Islet precursor cell (in vitro differentiated cells): ENCODE measurements at regions not wholly inside any gene's neighbourhood (a gene's known extent, or its start where the extent isn't known, plus 50 kb on each side); places are given as distances from the start of the nearest gene placed in this dataset.
"Not testable (repeated sequence)": the region's sequence is repeated elsewhere in the genome, so short reads cannot be mapped to it uniquely, and the experiment has no call there.

Experiments used
- DNase-seq: peaks from one replicate; pipeline ENCODE4 v3.0.0-alpha.2; 2018

DNA sequence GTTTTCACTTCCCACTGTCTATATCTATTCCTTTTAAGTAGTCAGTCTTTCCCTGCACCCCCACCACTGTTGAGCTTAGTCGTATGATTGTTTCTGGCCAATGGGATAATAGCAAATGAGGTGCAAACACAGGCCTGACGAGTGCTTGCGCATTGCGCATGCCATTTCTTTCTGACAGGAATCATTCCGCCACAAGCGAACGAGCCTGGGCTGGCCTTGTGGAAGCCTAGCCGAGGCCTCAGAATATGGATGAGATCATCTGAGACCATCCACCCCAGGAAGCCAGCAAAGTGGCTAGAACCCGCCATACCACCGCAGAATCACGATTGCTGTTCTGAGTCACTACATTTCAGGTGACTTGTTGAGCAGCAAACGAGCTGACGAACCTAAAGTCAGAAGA lies 52.2 kb upstream of the PRL start:
- peak; percentile 70 for DNase-seq

DNA sequence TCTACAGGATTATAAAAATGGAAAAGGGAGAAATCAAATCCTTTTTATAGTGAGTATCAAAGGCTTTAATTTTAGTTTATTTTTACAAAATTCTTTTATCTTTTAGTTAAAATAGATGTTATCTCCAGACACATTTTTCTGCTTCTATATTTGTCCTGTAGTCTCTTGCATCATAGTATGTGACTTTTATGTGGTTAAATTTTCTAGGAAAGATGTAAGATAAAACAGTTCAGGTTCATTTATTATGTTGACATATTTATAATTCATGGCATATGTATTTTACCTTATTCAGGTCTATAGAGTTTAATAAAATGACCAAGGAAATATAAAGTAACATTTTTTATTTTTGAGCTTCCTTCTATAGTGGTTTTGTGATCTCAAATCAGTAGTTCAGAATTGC lies 52.7 kb upstream of the PRL start:
- DNase-seq = no peak

DNA sequence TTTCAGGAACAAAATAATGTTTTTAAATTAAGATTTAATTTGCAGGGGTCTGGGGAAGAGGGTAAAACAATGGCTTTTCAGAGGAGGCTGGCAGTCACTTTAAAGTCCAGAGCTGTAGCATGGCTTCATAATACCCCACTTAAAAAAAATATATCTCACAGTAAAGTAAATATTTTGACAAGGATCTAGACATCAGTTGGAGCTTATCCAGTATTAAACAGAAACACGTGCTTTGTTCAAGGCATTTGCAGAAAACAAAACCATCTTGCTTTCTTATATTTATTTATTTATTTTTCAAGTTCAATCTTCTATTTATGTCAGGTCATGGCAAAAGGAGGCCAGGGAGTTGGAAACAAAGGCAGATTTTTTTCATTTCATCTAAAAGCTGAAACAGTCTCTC lies 53.3 kb upstream of the PRL start:
- no peak for DNase-seq

DNA sequence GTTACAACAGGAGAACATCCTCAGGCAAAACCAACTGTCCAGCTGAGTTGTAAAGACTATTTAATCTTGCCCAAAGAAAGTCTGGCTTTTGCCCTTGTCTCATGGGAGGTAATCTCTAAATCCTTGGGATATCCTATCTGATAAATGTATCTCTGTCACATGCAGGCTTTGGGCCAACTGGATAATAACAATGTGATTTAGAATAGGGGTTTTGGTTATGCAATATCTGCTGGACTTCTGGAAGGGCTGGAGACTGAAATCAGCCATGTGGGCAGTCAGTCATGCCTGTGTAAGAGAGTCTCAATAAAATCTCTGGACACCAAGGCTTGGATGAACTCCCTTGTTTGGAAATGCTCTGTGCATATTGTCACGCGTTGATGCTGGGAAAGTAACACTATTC lies 56.3 kb upstream of the PRL start:
- no peak for DNase-seq

DNA sequence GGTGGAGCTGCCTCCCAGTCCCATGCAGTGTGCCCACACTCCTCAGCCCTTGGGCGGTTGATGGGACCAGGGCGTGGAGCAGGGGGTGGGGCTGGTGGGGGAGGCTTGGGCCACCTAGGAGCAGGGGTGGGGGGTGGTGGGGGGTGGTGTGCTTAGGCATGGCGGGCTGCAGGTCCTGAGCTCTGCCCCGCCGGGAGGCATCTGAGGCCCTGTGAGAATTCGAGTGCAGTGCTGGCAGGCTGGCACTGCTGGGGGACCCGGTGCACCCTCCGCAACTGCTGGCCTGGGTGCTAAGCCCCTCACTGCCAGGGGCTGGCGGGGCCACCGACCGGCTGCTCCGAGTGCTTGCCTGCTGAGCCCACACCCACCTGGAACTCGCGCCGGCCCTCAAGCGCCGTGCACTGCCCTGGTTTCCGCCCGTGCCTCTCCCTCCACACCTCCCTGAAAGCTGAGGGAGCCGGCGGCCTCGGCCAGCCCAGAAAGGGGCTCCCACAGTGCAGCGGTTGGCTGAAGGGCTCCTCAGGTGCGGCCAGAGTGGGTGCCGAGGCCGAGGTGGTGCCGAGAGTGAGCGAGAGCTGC lies 59.6 kb upstream of the PRL start:
- DNase-seq = no peak

DNA sequence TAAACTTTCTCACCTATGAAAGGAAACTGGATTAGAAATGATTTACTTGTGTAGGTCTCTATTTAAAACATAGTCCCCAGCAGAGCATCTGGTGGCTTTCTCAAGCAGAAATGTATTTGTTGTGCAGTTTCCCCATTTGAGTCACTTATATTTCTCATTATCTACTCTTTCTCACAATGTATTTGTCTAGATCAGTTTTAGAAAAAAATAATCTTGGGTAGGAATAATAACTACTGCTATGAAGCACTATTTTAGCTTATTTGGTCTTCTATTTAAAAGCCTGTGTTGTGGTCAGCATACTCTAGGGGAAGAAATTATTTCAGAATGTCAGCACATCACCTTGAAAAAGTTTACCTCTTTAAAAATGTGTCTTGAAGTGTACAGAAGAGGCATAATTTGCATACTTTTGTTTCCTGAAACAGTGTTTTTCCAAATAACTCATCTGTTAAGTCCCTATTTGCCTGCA lies 60.9 kb upstream of the PRL start:
- DNase-seq = no peak

DNA sequence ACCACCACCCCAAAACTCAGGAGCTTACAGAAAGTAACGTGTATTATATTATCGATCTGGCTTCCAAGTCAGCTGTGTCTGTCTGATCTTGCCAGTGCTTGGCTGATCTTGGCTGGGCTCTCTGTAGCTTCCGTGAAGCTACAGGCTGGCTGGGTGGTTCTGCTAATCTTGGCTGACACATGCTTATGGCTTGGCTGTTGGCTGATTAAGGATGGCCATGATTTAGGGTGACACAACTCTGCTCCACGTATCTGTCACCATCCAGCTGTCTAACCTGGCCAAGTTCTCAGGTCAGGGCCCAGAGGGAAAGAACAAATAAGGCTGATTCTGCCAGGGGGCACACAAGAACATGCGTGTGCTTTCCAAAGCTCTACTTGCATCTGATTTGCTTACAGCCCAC lies 64.7 kb upstream of the PRL start:
- DNase-seq = no peak

DNA sequence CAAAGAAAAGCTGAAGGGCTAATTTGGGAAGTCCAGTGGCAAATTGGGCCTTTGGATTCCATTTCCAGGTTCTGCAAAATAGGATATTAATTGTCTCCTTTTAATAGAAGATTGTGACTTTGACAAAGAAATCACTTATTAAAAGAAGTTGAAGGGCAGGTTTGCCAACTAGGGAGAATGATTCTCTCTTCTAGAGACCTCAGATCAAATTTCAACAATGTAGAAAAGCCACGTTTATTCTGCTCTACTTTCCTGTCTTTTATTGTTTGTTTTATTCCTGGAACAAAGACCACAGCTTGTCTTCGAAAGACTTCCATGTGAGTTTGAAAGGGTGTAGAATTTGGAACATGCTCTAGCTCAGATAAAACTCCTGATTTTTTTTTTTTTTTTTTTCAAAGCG lies 65.5 kb upstream of the PRL start:
- DNase-seq = no peak

DNA sequence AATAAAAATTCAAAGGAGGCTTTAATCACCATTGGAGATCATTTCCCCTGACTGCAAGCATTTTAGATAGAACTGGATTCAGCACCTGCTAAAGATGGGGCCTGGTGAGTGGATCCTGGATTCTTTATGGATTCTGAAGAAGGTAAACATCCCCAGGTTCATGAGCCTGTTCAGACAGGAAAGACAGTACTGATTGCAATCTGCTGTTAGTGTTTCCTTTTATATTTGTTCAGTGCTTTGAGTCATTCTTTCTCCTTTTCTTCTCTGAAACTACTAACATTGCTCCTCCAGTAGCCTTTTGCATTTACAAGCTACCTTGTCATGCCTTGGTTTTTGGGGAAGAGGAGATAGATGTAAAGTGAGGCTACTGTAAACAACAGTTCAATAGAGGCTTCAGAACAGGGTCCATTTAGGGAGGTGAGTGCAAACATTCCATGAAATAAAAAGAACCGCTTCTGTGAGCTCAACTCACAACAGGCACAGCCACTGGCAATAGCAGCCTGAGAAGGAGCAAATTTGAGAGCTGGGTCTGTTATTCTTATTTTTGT lies 66.4 kb upstream of the PRL start:
- no peak for DNase-seq

DNA sequence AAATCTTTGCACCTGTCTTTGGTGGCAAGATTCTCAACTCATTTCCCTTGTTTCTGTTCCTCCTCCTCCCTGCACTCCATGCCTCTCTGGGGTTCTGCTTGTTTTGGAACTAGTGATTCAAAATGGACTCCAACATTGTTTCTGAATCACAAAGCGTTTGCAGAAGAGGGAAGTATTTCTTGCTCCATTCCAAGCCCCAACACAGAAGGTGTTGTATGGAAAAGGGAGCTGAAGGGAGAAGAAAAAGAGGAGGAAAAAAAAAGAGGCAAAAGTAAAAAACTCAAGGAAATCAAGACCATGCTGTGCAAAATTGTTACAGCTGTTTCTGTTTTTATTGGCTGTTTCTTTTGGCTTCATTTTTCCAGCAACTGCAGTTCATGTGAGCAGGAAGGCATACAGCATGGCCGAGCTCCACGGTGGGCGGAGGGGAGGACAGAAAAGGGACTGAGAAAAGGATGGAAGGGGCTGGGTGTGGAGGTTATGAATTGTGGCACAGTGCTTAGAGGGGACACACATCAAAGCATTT lies 66.9 kb upstream of the PRL start:
- no peak for DNase-seq

DNA sequence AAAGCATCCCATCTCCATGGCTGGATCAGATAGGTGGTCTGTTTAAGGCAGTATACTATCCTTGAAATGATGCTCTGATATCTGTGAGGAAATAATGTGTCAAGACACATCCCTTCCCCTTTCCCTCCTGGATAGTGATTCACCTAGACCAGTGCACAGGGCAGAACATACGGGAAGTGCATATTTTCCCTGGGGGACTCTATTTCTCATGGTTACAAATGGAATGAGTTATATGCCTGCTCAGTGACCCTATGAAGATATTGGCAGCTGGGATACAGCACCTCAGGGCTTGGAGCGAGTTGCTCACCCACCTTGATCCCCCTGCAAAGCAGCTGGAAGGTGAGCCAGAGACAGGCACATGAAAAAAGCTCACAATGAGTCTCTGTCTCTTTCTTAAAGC lies 67.5 kb upstream of the PRL start:
- no peak for DNase-seq

DNA sequence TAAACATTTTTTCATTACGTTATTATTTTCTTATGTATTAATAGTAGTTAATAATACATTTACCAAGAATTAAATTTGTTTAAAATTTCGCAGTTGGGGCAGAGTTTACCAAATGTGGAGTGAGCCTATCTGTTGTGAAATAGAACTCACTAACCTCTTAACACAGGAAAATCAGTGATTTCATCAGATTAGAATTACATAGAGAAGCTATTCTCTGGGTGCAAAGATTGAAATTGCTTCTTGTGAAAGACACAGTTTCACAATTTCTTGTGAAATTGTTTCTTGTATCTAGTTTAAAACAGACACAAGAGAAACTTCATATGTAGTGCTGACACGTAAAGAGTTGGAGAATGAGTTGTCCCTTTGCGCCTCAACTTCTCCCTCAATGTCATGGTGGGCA lies 69.4 kb upstream of the PRL start:
- no peak for DNase-seq

DNA sequence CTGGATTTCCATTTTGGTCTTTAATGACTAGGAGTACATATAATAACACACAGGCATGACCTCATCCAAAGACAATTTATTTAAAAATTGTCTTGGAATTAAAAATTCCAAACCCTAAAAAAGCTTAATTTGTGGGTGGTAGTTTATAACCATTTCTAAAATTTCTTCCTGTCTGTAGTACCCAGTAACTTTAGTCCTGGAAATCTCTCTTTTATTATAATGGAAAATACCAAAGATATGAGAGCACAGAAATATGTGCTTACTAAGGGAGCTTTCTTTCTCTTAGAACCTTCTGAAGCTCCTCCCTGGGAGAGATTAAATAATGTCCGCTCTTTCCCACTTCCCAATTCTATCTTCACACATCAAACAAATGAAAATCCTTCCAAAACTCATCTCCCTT lies 70.5 kb upstream of the PRL start:
- DNase-seq = no peak

DNA sequence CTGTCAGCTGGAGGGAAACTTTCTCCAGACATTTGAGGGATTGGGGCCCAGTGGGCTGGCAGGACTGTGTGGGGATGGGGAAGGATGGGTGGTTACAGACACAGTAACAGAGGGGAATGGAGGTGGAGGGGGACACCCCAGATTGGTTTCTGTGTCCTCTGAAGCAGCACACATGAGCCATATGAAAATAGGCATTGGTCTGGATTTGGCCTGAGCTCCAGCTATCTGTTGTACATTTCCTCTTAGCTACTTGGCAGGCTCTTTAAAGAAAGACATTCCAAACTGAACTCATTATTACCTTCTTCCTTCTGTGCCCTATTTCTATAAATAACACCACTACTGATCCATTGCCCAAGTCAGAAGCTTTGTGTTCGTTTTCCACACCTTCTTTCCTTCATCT lies 72.0 kb upstream of the PRL start:
- DNase-seq = no peak

DNA sequence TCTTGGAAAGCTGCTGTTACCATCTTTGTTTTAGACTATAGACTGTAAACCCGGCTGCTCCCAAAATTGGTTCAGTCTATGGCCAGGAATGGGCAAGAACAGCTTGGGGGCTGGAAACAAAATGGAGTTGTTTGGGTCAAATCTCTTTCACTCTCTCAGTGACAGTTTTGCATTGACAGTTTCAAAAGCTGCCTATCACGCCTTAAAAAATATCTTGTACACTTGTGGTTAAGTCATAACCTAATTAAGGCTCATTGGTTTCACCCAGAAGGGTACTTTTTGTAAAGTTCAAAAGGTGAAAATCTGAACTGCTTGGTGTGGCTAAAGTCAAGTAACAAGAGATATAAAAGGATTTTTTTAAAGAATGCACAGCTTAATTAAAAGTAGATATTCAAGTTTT lies 76.1 kb upstream of the PRL start:
- DNase-seq = no peak

DNA sequence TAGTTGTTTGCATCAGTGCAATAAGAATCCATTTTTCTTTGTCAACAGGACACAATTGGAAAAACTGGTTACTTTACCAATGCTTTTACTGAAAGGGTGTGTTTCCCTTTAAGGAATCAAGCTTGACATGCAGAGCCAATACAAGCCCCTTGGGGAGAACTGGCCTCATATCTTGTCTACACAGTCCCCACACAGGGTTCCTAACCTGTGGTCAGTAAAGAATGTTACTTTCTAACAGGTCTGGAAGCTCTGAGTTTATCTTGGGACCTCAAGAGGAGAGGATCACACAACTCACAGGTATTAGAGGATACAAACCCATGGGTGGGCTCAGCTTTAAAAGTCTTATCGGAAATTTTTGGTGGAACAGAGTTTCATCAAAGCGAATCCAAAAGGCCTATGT lies 78.1 kb upstream of the PRL start:
- DNase-seq = not testable (repeated sequence)

DNA sequence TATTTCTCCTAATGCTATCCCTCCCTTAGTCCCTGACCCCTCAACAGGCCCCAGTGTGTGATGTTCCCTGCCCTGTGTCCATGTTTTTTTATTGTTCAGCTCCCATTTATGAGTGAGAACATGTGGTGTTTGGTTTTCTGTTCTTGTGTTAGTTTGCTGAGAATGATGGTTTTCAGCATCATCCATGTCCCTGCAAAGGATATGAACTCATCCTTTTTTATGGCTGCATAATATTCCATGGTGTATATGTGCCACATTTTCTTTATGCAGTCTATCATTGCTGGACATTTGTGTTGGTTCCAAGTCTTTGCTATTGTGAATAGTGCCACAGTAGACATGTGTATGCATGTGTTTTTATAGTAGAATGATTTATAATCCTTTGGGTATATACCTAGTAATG lies 79.5 kb upstream of the PRL start:
- not testable (repeated sequence) for DNase-seq

DNA sequence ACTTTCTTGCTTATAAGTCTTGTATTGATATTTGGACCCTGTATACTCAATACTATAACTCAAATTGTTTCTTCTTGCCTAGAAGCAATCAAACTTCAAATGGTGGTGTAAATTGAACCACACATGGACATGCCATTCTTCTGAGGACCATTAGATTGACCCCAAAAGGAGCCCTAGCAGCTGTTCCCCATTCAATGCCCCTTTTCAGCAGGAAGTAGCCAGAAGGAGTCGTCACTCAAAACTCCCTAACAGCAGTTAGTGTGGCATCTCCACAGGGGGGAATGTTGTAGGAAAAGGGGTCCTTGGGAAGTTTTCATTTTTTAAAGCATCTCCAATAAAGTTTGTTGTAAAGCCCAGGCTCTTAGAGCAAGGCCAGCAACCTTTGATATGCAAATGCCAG lies 81.7 kb upstream of the PRL start:
- not testable (repeated sequence) for DNase-seq

DNA sequence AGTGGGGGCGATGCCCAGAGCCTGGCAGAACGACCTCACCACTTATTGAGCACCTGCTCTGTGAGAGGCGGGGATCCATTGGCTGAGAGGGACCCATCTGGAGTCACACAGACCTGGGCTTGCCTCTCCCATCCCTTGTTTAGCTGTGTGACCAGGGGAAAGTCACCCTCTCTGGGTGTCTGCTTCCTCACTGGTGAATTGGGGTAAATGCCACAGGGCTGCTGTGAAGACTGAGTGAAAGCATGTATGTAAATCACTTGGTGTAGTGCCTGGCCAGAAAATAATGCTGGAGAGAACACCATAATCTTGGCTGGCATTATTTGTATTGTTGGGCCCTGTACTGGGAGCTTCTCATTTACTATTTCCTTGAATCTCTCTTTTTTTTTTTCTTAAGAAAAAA lies 83.4 kb upstream of the PRL start:
- no peak for DNase-seq

DNA sequence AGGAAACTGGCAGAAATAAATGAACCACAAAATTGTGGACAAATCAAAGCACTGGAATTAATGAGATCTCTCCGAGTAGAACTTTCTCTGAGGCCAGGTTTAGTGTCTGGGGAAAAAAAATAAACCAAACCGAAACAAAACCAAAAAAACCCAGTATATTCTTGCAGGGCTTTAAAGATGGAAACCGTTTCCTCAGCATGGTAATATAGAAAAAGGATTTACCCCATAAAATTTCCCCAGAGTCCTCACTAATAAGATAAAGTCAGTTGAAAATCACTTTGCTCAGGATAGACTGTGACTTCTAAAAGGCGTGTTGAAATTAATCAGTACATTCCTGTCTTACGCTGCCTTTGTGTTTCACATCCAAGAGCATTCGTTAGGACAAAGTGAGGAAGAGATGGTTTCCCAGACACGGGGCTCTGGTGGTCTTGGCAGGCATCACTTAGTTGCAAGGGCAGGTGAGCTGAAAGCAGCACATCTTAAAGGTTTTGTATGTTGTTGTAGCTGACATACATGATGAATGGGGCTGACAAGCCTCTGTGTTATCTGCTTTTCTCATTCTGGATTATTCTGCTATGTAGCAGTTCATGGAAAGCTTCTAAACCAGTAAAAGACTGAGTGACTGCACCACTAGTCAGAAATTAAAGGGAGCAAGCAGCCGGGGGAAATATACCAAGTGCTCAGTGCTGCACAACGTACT lies 85.2 kb upstream of the PRL start:
- no peak for DNase-seq

DNA sequence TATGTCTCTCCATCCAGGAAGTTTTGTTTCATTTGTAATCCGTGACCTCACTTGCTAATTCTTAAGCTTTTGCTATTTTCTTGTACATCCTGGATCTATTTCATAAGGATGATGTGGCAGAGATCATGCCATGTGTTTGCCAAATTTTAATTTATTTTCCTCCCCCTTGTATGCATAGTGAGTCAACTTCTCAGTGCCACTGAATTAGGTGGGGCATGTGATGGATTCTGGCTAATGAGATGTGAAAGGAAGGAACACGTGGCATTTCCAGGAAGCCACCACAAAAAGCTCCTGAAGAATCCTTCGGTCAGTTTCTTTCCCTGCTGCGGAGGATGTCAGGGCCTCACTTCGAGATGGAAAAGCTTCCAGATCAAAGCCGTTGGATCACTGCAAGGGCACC lies 86.2 kb upstream of the PRL start:
- DNase-seq = no peak

DNA sequence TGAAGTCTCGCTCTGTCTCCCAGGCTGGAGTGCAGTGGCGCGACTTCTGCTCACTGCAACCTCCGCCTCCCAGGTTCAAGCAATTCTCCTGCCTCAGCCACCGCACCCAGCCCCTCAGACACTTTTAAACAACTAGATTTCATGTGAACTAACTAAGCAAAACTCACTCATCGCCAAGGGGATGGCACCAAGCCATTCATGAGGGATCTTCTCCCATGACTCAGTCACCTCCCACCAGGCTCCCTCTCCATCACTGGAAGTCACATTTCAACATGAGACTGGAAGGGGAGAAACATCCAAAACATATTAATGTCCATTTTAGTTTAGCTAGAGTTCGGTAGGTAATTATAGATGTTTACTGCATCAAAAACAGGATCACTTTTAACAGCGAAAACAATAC lies 95.9 kb upstream of the PRL start:
- no peak for DNase-seq

DNA sequence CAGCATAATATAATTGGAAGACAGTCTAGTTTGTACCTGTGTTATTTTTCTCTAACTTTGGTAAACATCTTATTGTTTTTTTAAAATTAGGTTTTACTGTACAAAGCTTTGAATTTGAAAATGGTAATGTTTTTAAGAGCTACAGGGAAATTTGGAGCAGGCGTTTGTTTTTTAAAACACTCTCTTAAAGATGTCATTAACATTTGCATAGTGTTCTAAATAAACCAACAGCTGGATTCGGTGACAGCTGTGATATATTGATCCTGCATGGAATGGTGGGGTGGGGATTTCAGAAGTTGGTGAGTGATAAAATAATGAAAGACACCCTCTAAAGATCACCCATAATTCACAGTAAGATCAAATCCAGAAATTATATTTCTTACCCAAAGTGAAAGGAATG lies 97.9 kb upstream of the PRL start:
- DNase-seq = no peak

DNA sequence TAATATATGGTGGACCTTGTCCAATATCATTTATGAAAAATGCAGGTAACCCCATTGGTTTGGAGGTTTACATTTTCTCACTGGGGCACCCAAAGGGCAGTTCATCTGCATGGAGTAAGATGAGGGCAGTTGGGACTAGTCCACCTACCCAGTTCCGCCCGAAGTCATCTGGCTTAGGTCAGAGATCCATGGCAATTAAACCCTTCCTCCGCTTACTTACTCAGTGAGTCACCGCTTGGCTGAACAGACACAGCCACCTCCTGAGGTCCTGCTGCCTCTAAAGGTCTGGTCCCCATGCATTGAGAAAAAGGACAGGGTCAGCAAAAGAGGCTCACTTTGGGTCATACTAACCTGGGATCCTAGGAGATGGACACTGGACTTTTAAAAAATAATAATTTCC lies 102.9 kb upstream of the PRL start:
- peak; percentile 77 for DNase-seq

DNA sequence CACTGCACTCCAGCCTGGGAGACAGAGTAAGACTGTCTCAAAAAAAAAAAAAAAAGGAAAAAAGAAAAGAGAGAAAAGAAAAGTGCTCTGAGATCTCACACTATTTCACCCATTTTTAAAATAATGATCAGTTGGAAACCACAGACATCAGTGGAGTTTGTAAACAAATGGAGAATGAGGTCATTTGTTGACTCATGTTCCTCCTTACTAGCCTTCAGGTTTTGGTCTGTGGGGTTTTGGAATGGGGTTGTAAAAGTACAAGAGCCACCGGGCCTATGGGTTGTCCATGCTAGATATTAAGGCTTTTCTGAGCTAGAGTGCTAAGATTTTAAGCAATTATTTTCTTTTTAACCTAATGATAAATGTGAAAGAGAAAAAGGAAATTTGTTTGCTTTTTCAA lies 104.4 kb upstream of the PRL start:
- DNase-seq = no peak
